Colonic mucosa (tissue), 4 donors: ENCODE measurements at regions not wholly inside any gene's neighbourhood (a gene's known extent, or its start where the extent isn't known, plus 50 kb on each side); places are given as distances from the start of the nearest gene placed in this dataset.

Source experiments
- DNase-seq: peaks from one replicate; pipeline ENCODE4 v3.0.0-alpha.2; 2020
- H3K27ac ChIP-seq: fragments of 200-600 bp; one replicate; pipeline ENCODE4 v1.8.0; 2021
- H3K27me3 ChIP-seq: fragments of 200-600 bp; one replicate; pipeline ENCODE4 v1.8.0; 2021
- H3K36me3 ChIP-seq: fragments of 200-600 bp; one replicate; pipeline ENCODE4 v1.8.0; 2021
- H3K4me1 ChIP-seq: fragments of 200-600 bp; one replicate; pipeline ENCODE4 v1.8.0; 2021; ENCODE audit warnings: mild to moderate bottlenecking
- H3K4me3 ChIP-seq: fragments of 200-600 bp; one replicate; pipeline ENCODE4 v1.8.0; 2021
- H3K9ac ChIP-seq, 2 donors: one replicate each; pipeline ENCODE4 v1.7.0; 2013; ENCODE audit warnings: control low read depth in 2 of 2, low read depth in 2 of 2, low read length in 2 of 2
- H3K9me3 ChIP-seq: fragments of 200-600 bp; one replicate; pipeline ENCODE4 v1.8.0; 2021
- intact Hi-C: fragments of 100-400 bp; cut with DNase I; formaldehyde crosslinking; loops from one replicate; pipeline ENCODE4 v1.14.1; 2022
- TF ChIP-seq, protein P1 (sequence below): fragments of 200-600 bp; IDR thresholded peaks from one replicate; pipeline ENCODE4 v1.8.0; 2022; ENCODE audit warnings: antibody characterized with exemption, mild to moderate bottlenecking
- donor health status: healthy.
- donor health status: DM: no; HTN: no; CAD: no.
- donor health status: DM: no; HTN: no; CAD: no.

DNA sequence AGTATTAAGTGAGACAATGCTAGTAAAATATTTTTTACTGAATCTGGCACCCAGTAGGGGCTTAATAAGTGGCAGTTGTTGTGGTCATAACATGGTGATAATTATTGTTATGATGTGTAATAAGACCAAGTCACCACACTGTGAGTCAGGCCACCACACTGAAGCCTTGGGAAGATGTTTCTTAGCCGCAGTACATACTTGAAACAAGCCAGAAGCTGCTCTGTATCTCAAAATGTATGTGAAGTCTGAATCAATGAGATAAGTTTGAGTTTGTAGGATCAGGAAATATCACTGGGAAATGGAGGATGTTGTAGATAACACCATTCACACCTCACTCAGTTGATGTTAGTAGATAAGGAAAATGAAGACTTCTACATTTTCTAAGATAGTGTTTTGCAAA lies 51.3 kb upstream of the PTPN3 start:
- no peak for DNase-seq
- intact Hi-C loops: no loop called here
- no peak overlapping the region for H3K27ac ChIP-seq

DNA sequence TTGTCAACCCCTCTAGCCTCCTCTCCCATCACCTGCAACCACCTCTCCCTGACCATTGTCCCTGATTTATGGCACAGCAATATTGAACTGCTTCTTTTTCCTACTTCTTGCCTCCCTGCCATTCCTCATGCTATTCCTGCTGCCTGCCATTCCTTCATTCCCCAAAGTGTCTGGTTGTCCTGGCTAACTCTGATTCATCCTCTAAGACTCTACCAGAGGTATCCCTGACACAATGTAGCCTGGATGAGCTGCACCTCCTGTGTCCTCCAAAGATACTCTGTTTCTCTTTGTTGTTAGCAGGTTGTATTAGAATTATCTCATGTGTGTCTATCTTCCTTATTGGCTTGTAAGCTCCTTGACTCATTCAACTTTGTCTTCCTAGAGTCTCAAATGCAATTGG lies 53.5 kb upstream of the PTPN3 start:
- intact Hi-C loops: no loop called here
- Histone ChIP-seq H3K9me3 (no peaks in the 10 kb centered on the region), H3K4me1 (no peaks in the 10 kb centered on the region), H3K9ac (no peak overlapping the region), H3K36me3 (no peaks in the 10 kb centered on the region), H3K27me3 (no peaks in the 10 kb centered on the region), H3K27ac (no peak overlapping the region), H3K4me3 (no peak overlapping the region)
- TF ChIP-seq, protein P1, sequence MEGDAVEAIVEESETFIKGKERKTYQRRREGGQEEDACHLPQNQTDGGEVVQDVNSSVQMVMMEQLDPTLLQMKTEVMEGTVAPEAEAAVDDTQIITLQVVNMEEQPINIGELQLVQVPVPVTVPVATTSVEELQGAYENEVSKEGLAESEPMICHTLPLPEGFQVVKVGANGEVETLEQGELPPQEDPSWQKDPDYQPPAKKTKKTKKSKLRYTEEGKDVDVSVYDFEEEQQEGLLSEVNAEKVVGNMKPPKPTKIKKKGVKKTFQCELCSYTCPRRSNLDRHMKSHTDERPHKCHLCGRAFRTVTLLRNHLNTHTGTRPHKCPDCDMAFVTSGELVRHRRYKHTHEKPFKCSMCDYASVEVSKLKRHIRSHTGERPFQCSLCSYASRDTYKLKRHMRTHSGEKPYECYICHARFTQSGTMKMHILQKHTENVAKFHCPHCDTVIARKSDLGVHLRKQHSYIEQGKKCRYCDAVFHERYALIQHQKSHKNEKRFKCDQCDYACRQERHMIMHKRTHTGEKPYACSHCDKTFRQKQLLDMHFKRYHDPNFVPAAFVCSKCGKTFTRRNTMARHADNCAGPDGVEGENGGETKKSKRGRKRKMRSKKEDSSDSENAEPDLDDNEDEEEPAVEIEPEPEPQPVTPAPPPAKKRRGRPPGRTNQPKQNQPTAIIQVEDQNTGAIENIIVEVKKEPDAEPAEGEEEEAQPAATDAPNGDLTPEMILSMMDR: no peak
- DNase-seq: no peak

More for the DNA sequence above, 51.3 kb upstream of the PTPN3 start:
- TF ChIP-seq, protein P1: no peak
- no peaks in the 10 kb centered on the region for H3K4me1 ChIP-seq
- H3K4me3 ChIP-seq: no peak overlapping the region
- no peaks in the 10 kb centered on the region for H3K36me3 ChIP-seq
- no peaks in the 10 kb centered on the region for H3K27me3 ChIP-seq
- H3K9me3 ChIP-seq: no peaks in the 10 kb centered on the region
- H3K9ac ChIP-seq: no peak overlapping the region

DNA sequence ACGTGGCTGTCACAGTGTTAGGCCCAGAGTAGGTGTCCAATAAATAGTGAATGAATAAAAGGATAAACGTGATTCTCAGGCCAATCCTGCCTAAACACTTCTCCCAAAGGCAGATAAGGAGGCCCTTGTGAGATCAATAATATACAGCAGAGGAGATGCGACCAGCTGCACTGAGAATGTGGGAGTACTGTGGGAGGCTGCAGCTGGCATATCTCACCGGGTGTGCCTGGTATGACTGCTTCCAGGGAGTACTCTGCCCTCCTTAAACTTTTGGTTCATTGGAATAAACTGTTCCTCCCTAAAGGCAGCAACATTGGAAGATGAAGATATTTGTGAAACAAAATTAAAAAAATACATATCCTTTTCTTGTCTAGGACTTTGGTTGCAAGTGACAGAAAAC lies 57.1 kb upstream of the PTPN3 start:
- no peak overlapping the region for H3K27ac ChIP-seq
- no peaks in the 10 kb centered on the region for H3K36me3 ChIP-seq
- no peaks in the 10 kb centered on the region for H3K27me3 ChIP-seq
- no peaks in the 10 kb centered on the region for H3K4me1 ChIP-seq
- H3K9ac ChIP-seq: no peak overlapping the region
- DNase-seq: no peak
- TF ChIP-seq, protein P1: no peak
- intact Hi-C loops: no loop called here
- no peak overlapping the region for H3K4me3 ChIP-seq
- H3K9me3 ChIP-seq: no peaks in the 10 kb centered on the region

DNA sequence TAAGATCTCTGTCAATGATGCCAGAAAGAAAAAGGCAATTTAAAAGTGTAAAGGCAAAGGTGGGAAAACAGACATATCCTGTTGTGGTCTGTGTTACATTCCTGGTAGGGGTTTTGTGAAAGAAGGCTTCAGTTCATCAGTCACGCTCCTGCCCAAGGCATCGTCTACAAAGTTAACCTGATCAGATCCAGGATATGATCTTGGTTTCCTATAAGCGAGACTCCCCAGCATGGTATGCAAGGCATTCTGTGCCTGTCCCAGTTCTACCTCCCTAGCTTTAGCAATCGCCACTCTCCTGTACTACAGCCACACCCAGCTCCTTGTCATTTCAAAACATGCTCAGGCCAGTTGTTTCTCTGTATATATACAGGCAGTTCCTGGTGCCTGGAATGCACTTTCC lies 58.0 kb upstream of the PTPN3 start:
- no peak overlapping the region for H3K27ac ChIP-seq
- no peak overlapping the region for H3K4me3 ChIP-seq
- no peak overlapping the region for H3K9ac ChIP-seq
- no peaks in the 10 kb centered on the region for H3K9me3 ChIP-seq
- H3K27me3 ChIP-seq: no peaks in the 10 kb centered on the region
- no peaks in the 10 kb centered on the region for H3K36me3 ChIP-seq
- intact Hi-C loops: no loop called here
- TF ChIP-seq, protein P1: no peak
- no peak for DNase-seq
- H3K4me1 ChIP-seq: no peaks in the 10 kb centered on the region

DNA sequence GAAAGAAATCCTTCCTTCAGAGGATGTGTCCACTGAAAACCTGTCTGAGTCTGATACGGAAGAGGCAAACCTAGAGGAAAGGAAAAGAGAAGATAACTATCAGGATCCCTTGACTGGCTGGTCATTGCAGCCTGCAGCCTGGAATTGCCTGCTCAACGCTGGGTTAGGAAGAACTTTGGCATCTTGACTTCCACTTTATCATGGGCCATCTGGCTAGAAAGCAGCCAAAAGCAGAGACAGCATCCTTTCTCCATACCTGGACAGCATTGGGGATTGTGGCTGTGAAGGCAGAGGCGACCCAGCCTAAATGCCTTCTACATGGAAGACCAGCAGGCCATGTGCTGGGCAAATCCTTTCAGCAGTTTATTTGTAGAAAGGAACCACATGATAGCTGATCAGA lies 58.7 kb upstream of the PTPN3 start:
- Histone ChIP-seq H3K27me3 (no peaks in the 10 kb centered on the region), H3K9ac (no peak overlapping the region), H3K9me3 (no peaks in the 10 kb centered on the region), H3K4me3 (no peak overlapping the region), H3K36me3 (no peaks in the 10 kb centered on the region), H3K4me1 (no peaks in the 10 kb centered on the region), H3K27ac (no peak overlapping the region)
- intact Hi-C loops: no loop called here
- no peak for DNase-seq
- TF ChIP-seq, protein P1: no peak

DNA sequence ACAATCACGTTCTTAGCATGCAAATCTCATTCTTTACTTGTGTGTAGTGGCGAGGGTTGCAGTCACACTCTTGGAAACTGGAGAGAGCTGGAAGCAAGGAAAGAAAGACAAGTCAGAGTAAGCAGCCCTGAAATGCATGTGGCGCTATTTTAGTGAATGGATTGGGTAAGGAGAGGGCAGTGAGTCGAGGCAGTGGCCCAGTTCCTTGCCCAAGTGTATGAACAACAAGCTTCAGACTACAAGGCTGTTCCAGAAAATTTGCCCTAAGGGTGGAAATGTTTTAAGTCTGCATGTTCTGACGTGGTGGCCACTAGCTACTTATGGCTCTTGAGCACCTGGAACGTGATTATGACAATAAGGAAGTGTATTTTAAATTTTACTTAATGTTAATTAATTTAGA lies 59.4 kb upstream of the PTPN3 start:
- Histone ChIP-seq H3K27ac (no peak overlapping the region), H3K27me3 (no peaks in the 10 kb centered on the region), H3K36me3 (no peaks in the 10 kb centered on the region), H3K9ac (no peak overlapping the region), H3K4me1 (no peaks in the 10 kb centered on the region), H3K9me3 (no peaks in the 10 kb centered on the region), H3K4me3 (no peak overlapping the region)
- intact Hi-C loops: no loop called here
- DNase-seq: no peak
- TF ChIP-seq, protein P1: no peak
